PC-3 (cell line): ENCODE measurements at regions not wholly inside any gene's neighbourhood (a gene's known extent, or its start where the extent isn't known, plus 50 kb on each side); places are given as distances from the start of the nearest gene placed in this dataset.

ENCODE experiments used
- CTCF ChIP-seq: fragments of 300-600 bp; sonication (generic); conservative IDR thresholded peaks from 2 replicates; pipeline ENCODE4 v1.5.1; 2017; ENCODE audit warnings: antibody characterized with exemption, low read depth, mild to moderate bottlenecking, low read length
- EZH2phosphoT487 ChIP-seq: fragments of 300-600 bp; sonication (generic); IDR thresholded peaks from 2 replicates; pipeline ENCODE4 v1.6.1; 2018; ENCODE audit warnings: mild to moderate bottlenecking, antibody characterized with exemption, low read length, borderline replicate concordance

GRCh38 chr1:38455829-38456530 is 403.6 kb downstream of the RRAGC start:
- TF ChIP-seq CTCF: no peak
- TF ChIP-seq EZH2phosphoT487: no peak
